ENCODE measurements at regions not wholly inside any gene's neighbourhood (a gene's known extent, or its start where the extent isn't known, plus 50 kb on each side); places are given as distances from the start of the nearest gene placed in this dataset.
"Not testable (repeated sequence)": the region's sequence is repeated elsewhere in the genome, so short reads cannot be mapped to it uniquely, and the experiment has no call there.

- DNase-seq: no peak
These were observed 1625.5 kb upstream of the CDH6 start for GRCh38 chr5:29568028-29568427.

DNA sequence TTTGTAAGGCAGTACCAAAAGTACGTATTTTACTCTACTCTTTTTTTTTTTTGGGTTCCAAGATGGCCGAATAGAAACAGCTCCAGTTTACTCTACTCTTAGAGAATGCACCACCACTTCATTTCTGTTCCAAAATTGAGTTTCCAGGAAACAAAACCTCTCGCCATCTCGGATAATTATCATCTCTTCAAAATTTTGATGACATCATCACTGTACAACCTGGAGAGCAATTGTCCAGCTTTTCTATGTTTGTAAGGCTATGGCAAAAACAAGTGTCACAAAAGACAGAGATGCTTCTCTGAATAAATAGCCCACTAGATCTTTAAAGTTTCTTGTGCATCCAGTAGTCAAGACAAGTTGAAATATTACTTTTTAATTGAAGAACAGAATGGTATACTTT is 1631.9 kb upstream of the CDH6 start:
- DNase-seq: no peak

DNA sequence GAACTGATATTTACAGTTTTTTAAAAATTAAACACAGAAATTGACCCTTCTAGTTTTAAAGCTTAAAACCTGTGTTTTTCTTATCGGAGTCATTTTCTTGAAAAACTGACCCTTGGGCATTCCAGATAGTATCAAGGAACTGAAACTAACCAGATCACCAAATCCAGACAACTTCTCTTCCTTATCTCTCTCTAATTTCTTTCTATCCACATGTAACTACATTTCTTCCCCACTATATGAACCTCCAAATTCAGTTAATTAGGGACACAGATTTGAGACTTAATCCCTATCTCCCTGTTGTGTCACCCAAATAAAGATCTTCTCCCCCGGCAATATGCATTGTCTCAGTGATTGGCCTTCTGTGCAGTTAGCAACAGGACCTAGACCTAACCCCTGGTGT is 1643.0 kb upstream of the CDH6 start:
- DNase-seq: no peak

GRCh38 chr5:29548262-29548661 is 1645.2 kb upstream of the CDH6 start:
- DNase-seq: no peak

GRCh38 chr5:29547236-29547865 is 1646.1 kb upstream of the CDH6 start:
- DNase-seq: no peak

DNA sequence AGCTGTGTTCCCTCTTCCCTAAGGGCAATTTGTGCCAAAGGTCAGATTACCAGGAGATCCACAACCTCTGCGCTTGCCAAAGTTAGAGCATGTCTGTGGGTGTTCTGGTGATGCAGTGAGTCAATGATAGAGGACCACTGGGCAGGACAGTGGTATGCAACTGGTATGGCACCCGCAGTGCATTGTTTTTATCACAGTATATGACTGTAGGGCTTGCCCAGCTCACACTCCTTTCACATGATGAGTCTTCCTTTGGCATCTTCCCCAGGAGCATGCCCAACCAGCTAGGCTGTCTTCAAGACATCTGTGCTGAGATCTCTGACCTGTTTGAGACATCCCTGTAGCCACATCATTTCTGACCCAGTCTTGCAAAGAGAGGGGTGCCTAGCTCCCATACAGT is 1650.0 kb upstream of the CDH6 start:
- no peak for DNase-seq

DNA sequence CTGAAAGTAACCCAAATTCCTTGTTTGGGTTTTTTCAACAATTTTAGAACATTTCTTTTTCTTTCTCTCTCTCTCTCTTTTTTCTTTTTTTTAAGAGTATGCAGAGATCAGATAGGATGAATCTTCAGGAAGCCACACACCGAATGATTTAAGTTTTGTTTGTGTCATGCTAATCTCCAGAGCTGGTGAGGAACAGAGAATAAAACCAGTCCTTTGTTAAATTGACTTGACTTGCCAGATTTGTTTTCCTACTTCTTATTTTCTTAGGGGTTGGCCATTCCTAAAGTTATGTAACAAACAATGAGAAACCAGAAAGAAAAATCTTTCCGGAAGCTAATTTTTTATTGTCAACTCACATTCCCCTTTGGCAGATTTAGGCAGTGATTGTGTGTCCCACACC is 1669.3 kb upstream of the CDH6 start:
- DNase-seq: no peak

DNA sequence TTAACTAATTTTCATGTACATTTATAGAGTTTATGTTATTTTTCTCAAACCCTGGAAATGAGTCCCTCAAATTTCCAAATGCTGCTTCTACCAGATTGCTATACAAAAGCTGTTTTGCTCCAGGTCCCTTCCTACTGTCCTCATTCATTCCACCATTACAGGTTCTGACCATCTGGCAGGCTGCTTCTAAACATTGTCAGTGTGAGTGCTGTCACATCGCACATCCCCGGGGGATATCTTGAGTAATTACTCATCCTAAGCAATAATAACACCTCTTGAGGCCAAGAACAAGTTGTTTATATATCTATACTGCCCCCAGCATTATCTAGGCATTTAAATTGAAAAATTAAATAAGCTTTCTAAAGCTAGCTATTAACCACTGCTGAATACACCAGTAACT is 1675.3 kb upstream of the CDH6 start:
- DNase-seq: no peak

DNA sequence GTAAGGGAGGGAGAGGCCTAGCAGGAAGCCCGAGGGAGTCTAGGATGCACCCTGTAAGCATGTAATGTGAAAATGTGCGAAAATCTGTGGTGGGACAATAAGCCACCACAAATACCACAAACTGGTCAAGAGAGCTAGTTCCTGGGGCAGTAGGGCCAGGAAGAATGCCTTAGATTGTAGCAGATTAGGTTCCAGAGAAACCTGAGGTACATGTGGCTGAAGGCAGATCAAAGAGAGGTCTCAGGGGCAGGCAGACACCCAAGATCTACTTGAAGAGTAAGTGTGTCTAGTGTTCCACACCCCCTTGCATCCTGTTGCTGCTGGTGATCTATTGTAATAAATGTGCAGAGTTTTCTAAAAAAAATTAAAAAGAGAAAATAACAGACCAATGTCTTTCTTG is 1677.3 kb upstream of the CDH6 start:
- no peak for DNase-seq

DNA sequence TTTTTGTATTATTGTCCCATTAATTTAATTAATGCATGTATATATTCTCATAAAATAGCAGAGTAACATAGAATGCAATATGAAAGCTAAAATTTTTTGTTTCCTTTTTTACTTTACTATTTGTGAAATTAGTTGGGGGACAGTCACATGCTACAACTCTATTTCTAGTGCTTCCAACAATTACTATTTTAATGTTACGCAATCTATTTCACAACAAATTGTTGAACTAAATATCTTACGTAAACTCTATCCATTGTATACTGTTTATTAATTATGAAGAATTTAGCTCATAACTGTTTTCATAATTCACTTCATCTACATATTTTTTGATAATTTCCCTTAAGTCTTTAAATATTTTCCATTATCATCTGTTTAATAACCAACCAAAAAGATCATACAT is 1685.4 kb upstream of the CDH6 start:
- DNase-seq: no peak

- no peak for DNase-seq
These were observed 1689.1 kb upstream of the CDH6 start for GRCh38 chr5:29504411-29504810.

DNA sequence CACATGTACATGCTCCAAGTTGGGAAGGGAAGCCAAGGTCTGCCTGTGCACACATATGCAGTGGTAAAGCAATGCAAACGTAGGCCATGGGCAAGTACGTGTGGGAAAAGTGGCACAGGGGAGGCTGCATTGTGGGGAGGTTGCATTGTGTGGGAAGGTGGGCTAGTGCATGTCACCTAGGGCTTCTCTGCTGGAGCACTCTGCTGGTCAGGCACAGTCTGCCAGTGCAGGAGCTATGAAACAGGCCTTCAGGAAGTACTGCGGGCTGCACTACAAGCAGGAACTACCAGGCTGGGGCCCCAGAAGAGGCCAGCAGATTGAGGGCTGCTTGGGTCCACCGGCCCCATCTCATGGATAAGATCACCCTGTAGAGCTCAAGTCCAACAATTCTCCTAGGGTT is 1694.6 kb upstream of the CDH6 start:
- no peak for DNase-seq

GRCh38 chr5:29498412-29498811 is 1695.1 kb upstream of the CDH6 start:
- DNase-seq: no peak

GRCh38 chr5:29485333-29485732 is 1708.2 kb upstream of the CDH6 start:
- no peak for DNase-seq

DNA sequence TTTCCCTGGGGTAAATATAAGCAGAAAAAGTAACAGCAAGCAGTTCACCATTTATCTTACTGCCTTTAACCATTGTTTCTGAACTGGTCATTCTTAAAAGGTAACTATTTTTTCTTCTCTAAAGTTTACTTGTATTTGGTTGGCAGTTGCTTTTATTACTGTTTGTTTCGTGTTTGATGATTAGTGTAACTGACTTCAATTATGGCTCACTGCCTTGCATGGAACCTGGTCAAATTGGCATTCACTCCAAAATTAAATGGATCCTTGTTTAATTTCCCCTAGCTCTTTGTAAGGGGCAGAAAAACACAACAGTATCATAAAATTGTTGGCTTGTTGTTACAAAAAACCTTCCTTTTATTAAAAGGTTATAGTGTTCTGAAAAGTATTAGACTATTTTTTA is 1723.9 kb upstream of the CDH6 start:
- DNase-seq: no peak

DNA sequence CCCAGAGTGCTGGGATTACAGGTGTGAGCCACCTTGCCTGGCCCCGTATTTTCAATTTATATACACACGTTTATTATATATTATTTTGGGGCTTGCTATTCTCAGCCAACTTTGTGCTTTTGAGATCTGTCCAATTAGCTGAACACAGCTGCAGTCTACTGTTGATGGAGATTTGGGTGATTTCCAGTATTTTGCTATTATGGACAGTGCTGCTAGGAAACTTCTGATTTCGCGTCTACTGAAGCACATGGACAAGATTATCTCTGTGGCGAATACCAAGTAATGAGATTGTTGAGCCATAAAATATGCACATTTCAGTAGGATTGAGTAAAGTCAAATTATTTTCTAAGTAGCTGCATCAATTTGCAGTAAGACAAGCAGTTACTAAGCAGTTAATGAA is 1731.2 kb upstream of the CDH6 start:
- DNase-seq: no peak

- DNase-seq: no peak
These were observed 1732.4 kb upstream of the CDH6 start for GRCh38 chr5:29460971-29461559.

GRCh38 chr5:29451004-29451403 is 1742.5 kb upstream of the CDH6 start:
- DNase-seq: not testable (repeated sequence)

DNA sequence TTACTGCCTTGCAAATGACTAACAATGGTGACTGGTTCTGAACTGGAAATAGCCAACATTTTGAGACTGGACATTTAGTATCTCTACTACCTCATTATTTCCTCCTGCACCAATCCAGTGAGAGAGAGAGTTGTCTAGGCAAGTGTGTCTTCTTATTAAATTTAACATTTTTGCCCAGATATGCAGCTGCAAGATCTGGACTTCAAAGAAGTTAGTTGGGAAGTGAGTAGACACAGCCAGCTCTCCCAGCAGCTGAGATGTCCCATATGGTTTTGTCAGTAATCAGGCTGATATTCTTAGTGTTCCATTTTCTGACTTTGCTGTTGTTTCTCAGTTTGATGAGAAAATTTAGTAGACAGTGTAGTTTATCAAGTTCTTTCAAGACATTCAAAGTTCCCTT is 1778.8 kb upstream of the CDH6 start:
- no peak for DNase-seq

DNA sequence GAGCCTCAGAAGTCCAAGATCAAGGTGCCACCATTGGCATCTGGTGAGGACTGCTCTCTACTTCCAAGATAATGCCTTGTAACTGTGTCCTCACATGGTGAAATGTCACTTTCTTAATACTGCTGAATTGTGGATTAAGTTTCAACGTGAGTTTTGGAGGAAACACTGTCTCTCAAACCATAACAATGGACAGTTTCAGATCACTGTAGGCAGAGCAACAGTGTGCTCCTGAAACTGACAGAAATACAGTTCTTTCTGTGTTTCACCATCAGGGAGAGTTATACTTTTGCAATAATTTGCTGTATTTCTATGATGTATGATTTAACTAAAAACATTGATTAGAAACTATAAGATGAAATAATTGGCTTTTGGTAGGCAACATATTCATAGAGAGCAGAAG is 1780.5 kb upstream of the CDH6 start:
- DNase-seq: no peak

- DNase-seq: no peak
These were observed 1791.2 kb upstream of the CDH6 start for GRCh38 chr5:29402270-29402669.

GRCh38 chr5:29389993-29390392 is 1803.5 kb upstream of the CDH6 start:
- DNase-seq: no peak

- no peak for DNase-seq
These were observed 1806.1 kb upstream of the CDH6 start for GRCh38 chr5:29387384-29387783.

DNA sequence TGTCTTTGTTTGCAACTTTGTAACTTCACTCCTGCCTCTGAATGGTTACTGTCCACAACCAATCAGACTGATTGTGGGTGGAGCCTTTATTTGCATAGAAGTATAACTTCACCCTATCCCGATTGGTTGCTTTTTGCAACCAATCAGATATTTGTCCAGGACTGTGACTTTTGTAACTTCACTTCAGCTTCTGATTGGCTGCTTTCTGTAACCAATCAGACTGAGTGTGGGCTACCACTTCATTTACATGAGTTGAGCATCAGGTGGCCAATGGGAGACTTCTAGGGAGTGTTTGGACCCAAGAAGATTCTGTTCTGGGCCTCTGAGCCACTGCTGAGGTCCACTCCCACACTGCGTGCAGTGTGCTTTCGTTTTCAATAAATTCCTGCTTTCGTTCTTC is 1810.7 kb upstream of the CDH6 start:
- no peak for DNase-seq

- no peak for DNase-seq
These were observed 1813.5 kb upstream of the CDH6 start for GRCh38 chr5:29380029-29380428.

Data from dermis blood vessel endothelial cell (primary cell).